ENCODE measurements at regions not wholly inside any gene's neighbourhood (a gene's known extent, or its start where the extent isn't known, plus 50 kb on each side); places are given as distances from the start of the nearest gene placed in this dataset.

DNA sequence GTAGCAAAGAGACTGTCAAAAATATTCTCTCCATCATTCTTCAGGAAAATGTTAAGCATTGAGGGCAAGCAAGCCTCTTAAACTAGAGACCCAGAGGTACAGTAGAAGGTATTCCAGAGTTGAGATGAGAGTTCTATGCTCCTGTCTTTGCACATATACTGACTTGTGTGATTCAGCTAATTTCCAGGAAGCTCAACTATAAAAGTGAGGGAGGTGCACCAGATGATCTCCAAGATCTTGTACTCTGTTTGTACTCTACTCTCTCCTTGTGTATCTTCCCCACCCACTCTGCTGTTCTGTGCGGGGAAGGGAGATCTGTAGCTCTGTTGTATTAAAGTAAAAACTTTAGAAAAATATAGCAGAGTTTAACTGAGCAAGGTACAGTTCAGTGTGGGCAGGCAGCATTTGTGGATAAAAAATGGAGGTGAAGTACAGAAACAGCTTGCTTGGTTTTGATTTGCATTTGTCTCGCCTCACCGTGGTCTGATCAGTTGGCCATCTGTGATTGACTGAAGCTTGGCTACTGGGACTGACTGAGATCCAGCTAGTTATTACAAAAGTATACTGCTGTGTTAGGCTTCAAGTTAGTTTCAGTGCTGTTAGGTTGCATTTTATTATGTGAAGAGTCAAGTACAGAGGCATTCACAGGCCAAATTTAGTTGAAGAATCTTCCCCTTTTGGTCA lies 463.1 kb upstream of the GOLIM4 start:
- no peaks in the 10 kb centered on the region for H3K9me3 ChIP-seq (ENCODE audit: insufficient read depth, low read length)
- H2AFZ ChIP-seq (ENCODE audit: low read depth, low read length, severe bottlenecking): no peak overlapping the region
- no peaks in the 10 kb centered on the region for H3K27me3 ChIP-seq (ENCODE audit: low read length)
- no peaks in the 10 kb centered on the region for H3F3A ChIP-seq (ENCODE audit: insufficient read depth)
- H3K9ac ChIP-seq (ENCODE audit: low read length): no peak overlapping the region
- no peaks in the 10 kb centered on the region for H3K9me2 ChIP-seq (replicated peaks; ENCODE audit: insufficient read depth, low read length)
- no peak overlapping the region for H3K4me3 ChIP-seq (ENCODE audit: insufficient read depth, low read length, poor library complexity, severe bottlenecking)
- H3K79me2 ChIP-seq (ENCODE audit: insufficient read depth, low read length): no peaks in the 10 kb centered on the region
- no peaks in the 10 kb centered on the region for H3K36me3 ChIP-seq (ENCODE audit: low read length)
- TF ChIP-seq EZH2phosphoT487 (conservative IDR thresholded peaks at IDR 0.05; ENCODE audit: low read length): no peak
- TF ChIP-seq, protein P1, sequence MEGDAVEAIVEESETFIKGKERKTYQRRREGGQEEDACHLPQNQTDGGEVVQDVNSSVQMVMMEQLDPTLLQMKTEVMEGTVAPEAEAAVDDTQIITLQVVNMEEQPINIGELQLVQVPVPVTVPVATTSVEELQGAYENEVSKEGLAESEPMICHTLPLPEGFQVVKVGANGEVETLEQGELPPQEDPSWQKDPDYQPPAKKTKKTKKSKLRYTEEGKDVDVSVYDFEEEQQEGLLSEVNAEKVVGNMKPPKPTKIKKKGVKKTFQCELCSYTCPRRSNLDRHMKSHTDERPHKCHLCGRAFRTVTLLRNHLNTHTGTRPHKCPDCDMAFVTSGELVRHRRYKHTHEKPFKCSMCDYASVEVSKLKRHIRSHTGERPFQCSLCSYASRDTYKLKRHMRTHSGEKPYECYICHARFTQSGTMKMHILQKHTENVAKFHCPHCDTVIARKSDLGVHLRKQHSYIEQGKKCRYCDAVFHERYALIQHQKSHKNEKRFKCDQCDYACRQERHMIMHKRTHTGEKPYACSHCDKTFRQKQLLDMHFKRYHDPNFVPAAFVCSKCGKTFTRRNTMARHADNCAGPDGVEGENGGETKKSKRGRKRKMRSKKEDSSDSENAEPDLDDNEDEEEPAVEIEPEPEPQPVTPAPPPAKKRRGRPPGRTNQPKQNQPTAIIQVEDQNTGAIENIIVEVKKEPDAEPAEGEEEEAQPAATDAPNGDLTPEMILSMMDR (IDR thresholded peaks at IDR 0.05; ENCODE audit: insufficient read depth, low read length, poor library complexity, severe bottlenecking): no peak
- H3K4me2 ChIP-seq (ENCODE audit: low read depth, low read length, poor library complexity, severe bottlenecking): no peak overlapping the region
- no peaks in the 10 kb centered on the region for H4K20me1 ChIP-seq (ENCODE audit: low read depth, low read length)
- H3K27ac ChIP-seq (ENCODE audit: low read depth, low read length): no peak overlapping the region

DNA sequence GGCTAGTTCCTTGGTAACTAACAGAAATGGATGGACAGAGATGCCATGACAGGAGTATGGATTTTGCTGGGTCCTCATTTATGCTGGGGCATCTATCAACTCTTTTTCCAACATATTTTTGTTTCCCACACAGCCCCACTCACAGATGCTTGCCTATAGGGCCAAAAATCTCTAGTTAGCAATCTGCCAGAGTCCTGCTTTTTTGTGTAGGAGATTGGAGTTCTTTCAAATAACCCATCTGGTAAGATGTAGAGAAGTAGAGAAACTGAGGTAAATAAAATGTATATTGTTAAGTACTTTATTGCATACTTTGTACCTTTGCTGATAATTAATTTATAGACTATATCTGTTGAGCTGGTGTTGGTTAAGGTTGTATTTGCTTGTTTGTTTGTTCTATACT lies 456.5 kb upstream of the GOLIM4 start:
- no peaks in the 10 kb centered on the region for H3K79me2 ChIP-seq (ENCODE audit: insufficient read depth, low read length)
- no peaks in the 10 kb centered on the region for H3K36me3 ChIP-seq (ENCODE audit: low read length)
- no peaks in the 10 kb centered on the region for H4K20me1 ChIP-seq (ENCODE audit: low read depth, low read length)
- no peak overlapping the region for H3K4me2 ChIP-seq (ENCODE audit: low read depth, low read length, poor library complexity, severe bottlenecking)
- TF ChIP-seq, protein P1 (IDR thresholded peaks at IDR 0.05; ENCODE audit: insufficient read depth, low read length, poor library complexity, severe bottlenecking): no peak
- TF ChIP-seq EZH2phosphoT487 (conservative IDR thresholded peaks at IDR 0.05; ENCODE audit: low read length): no peak
- no peaks in the 10 kb centered on the region for H3K27me3 ChIP-seq (ENCODE audit: low read length)
- no peaks in the 10 kb centered on the region for H3F3A ChIP-seq (ENCODE audit: insufficient read depth)
- no peaks in the 10 kb centered on the region for H3K9me3 ChIP-seq (ENCODE audit: insufficient read depth, low read length)
- H2AFZ ChIP-seq (ENCODE audit: low read depth, low read length, severe bottlenecking): no peak overlapping the region
- no peak overlapping the region for H3K27ac ChIP-seq (ENCODE audit: low read depth, low read length)
- H3K4me3 ChIP-seq (ENCODE audit: insufficient read depth, low read length, poor library complexity, severe bottlenecking): no peak overlapping the region
- H3K9ac ChIP-seq (ENCODE audit: low read length): no peak overlapping the region
- no peaks in the 10 kb centered on the region for H3K9me2 ChIP-seq (replicated peaks; ENCODE audit: insufficient read depth, low read length)

DNA sequence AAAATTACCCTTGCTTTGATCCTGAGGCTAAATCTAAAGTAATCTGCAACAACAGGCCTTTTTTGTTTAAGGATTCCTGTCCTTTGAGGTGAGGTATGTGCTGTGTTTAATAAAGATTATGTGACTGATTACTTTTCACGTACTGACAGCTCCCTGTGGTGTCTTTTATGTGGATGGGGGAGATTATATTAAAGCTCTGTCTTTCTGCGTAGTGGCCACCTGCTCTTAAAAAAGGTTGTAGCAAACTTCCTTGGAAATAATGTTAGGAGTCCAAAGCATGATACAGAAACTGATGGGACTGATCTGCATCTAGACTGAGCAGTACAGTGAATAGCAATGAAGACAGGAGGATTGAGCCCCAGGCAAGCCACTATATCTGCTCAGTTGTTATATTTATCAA lies 453.0 kb upstream of the GOLIM4 start:
- no peaks in the 10 kb centered on the region for H3K9me2 ChIP-seq (replicated peaks; ENCODE audit: insufficient read depth, low read length)
- H3K79me2 ChIP-seq (ENCODE audit: insufficient read depth, low read length): no peaks in the 10 kb centered on the region
- H3K36me3 ChIP-seq (ENCODE audit: low read length): no peaks in the 10 kb centered on the region
- no peaks in the 10 kb centered on the region for H3F3A ChIP-seq (ENCODE audit: insufficient read depth)
- H2AFZ ChIP-seq (ENCODE audit: low read depth, low read length, severe bottlenecking): no peak overlapping the region
- H3K4me2 ChIP-seq (ENCODE audit: low read depth, low read length, poor library complexity, severe bottlenecking): no peak overlapping the region
- H3K4me3 ChIP-seq (ENCODE audit: insufficient read depth, low read length, poor library complexity, severe bottlenecking): no peak overlapping the region
- H3K27ac ChIP-seq (ENCODE audit: low read depth, low read length): no peak overlapping the region
- no peaks in the 10 kb centered on the region for H4K20me1 ChIP-seq (ENCODE audit: low read depth, low read length)
- no peaks in the 10 kb centered on the region for H3K9me3 ChIP-seq (ENCODE audit: insufficient read depth, low read length)
- H3K27me3 ChIP-seq (ENCODE audit: low read length): no peaks in the 10 kb centered on the region
- no peak overlapping the region for H3K9ac ChIP-seq (ENCODE audit: low read length)
- no peak for TF ChIP-seq EZH2phosphoT487 (conservative IDR thresholded peaks at IDR 0.05; ENCODE audit: low read length)
- TF ChIP-seq, protein P1 (IDR thresholded peaks at IDR 0.05; ENCODE audit: insufficient read depth, low read length, poor library complexity, severe bottlenecking): no peak
